Activated T-cell treated with anti-CD3 and anti-CD28 coated beads for 1 hour (primary cell): ENCODE measurements at regions not wholly inside any gene's neighbourhood (a gene's known extent, or its start where the extent isn't known, plus 50 kb on each side); places are given as distances from the start of the nearest gene placed in this dataset.
"Not testable (repeated sequence)": the region's sequence is repeated elsewhere in the genome, so short reads cannot be mapped to it uniquely, and the experiment has no call there.

ENCODE experiments used
- DNase-seq: peaks from one replicate; pipeline ENCODE4 v3.0.0-alpha.2; 2020; ENCODE audit warnings: low read depth

GRCh38 chr7:101708223-101708622 lies 79.1 kb upstream of the MYL10 start:
- DNase-seq, result no peak

GRCh38 chr7:101712652-101713051 lies 83.6 kb upstream of the MYL10 start:
- DNase-seq, result no peak

- DNase-seq, result no peak
Measured at GRCh38 chr7:101714097-101714496, 85.0 kb upstream of the MYL10 start.

- no peak for DNase-seq
Measured at GRCh38 chr7:101717628-101718357, 88.7 kb upstream of the MYL10 start.

- DNase-seq, result no peak
Measured at GRCh38 chr7:101718363-101719122, 89.4 kb upstream of the MYL10 start.

GRCh38 chr7:101719123-101719470 lies 90.0 kb upstream of the MYL10 start:
- DNase-seq, result no peak

GRCh38 chr7:101720324-101720723 lies 91.2 kb upstream of the MYL10 start:
- no peak for DNase-seq

GRCh38 chr7:101722247-101722646 lies 93.2 kb upstream of the MYL10 start:
- DNase-seq, result no peak

- no peak for DNase-seq
Measured at GRCh38 chr7:101723835-101724234, 93.6 kb upstream of the CUX1 start.

GRCh38 chr7:101724957-101725356 lies 92.5 kb upstream of the CUX1 start:
- no peak for DNase-seq

GRCh38 chr7:101725921-101726320 lies 91.5 kb upstream of the CUX1 start:
- no peak for DNase-seq

- no peak for DNase-seq
Measured at GRCh38 chr7:101727184-101727583, 90.2 kb upstream of the CUX1 start.

GRCh38 chr7:101728128-101728527 lies 89.3 kb upstream of the CUX1 start:
- no peak for DNase-seq

- not testable (repeated sequence) for DNase-seq
Measured at GRCh38 chr7:101728873-101729240, 88.6 kb upstream of the CUX1 start.

- no peak for DNase-seq
Measured at GRCh38 chr7:101729241-101729883, 88.1 kb upstream of the CUX1 start.

- DNase-seq, result no peak
Measured at GRCh38 chr7:101731502-101732084, 85.8 kb upstream of the CUX1 start.

GRCh38 chr7:101733713-101734475 lies 83.5 kb upstream of the CUX1 start:
- DNase-seq, result no peak

GRCh38 chr7:101736084-101736483 lies 81.3 kb upstream of the CUX1 start:
- DNase-seq, result no peak

GRCh38 chr7:101739775-101740398 lies 77.5 kb upstream of the CUX1 start:
- DNase-seq, result no peak

GRCh38 chr7:101740981-101741725 lies 76.3 kb upstream of the CUX1 start:
- no peak for DNase-seq
